Chondrocyte (in vitro differentiated cells): ENCODE measurements at regions not wholly inside any gene's neighbourhood (a gene's known extent, or its start where the extent isn't known, plus 50 kb on each side); places are given as distances from the start of the nearest gene placed in this dataset.

Source experiments
- DNase-seq: peaks from one replicate; pipeline ENCODE4 v3.0.0; 2021; ENCODE audit warnings: mixed read lengths, low spot score
- H3K27ac Mint-ChIP-seq: one replicate; pipeline ENCODE4 v1.8.0; 2021; ENCODE audit warnings: mild to moderate bottlenecking, moderate library complexity, mixed read lengths; ENCODE audit not compliant: unreplicated experiment
- H3K27me3 Mint-ChIP-seq: 2 replicates; pipeline ENCODE4 v1.8.0; 2021; ENCODE audit warnings: low read depth, mixed read lengths
- H3K36me3 Mint-ChIP-seq: 2 replicates; pipeline ENCODE4 v1.8.0; 2021; ENCODE audit warnings: low read depth, mixed read lengths
- H3K4me1 Mint-ChIP-seq: 2 replicates; pipeline ENCODE4 v1.8.0; 2021; ENCODE audit warnings: low read depth, mild to moderate bottlenecking, mixed read lengths
- H3K4me3 Mint-ChIP-seq: one replicate; pipeline ENCODE4 v1.8.0; 2021; ENCODE audit warnings: mild to moderate bottlenecking, moderate library complexity, mixed read lengths; ENCODE audit not compliant: unreplicated experiment
- H3K9me3 Mint-ChIP-seq: 2 replicates; pipeline ENCODE4 v1.8.0; 2021; ENCODE audit warnings: low read depth, mixed read lengths
- TF ChIP-seq, protein P1 (sequence below): fragments of 200-600 bp; sonication (generic); IDR thresholded peaks from 2 replicates; pipeline ENCODE4 v1.5.0; 2021; ENCODE audit warnings: antibody characterized with exemption, mild to moderate bottlenecking, moderate library complexity

- no peaks in the 10 kb centered on the region for H3K36me3 Mint-ChIP-seq
- no peaks in the 10 kb centered on the region for H3K4me1 Mint-ChIP-seq
- H3K27ac Mint-ChIP-seq: no peak overlapping the region
- H3K27me3 Mint-ChIP-seq: no peaks in the 10 kb centered on the region
- TF ChIP-seq, protein P1, sequence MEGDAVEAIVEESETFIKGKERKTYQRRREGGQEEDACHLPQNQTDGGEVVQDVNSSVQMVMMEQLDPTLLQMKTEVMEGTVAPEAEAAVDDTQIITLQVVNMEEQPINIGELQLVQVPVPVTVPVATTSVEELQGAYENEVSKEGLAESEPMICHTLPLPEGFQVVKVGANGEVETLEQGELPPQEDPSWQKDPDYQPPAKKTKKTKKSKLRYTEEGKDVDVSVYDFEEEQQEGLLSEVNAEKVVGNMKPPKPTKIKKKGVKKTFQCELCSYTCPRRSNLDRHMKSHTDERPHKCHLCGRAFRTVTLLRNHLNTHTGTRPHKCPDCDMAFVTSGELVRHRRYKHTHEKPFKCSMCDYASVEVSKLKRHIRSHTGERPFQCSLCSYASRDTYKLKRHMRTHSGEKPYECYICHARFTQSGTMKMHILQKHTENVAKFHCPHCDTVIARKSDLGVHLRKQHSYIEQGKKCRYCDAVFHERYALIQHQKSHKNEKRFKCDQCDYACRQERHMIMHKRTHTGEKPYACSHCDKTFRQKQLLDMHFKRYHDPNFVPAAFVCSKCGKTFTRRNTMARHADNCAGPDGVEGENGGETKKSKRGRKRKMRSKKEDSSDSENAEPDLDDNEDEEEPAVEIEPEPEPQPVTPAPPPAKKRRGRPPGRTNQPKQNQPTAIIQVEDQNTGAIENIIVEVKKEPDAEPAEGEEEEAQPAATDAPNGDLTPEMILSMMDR: no peak
- H3K4me3 Mint-ChIP-seq: no peak overlapping the region
- no peaks in the 10 kb centered on the region for H3K9me3 Mint-ChIP-seq
- no peak for DNase-seq
Measured at GRCh38 chr9:111110805-111111204, 72.5 kb upstream of the LPAR1 start.

DNA sequence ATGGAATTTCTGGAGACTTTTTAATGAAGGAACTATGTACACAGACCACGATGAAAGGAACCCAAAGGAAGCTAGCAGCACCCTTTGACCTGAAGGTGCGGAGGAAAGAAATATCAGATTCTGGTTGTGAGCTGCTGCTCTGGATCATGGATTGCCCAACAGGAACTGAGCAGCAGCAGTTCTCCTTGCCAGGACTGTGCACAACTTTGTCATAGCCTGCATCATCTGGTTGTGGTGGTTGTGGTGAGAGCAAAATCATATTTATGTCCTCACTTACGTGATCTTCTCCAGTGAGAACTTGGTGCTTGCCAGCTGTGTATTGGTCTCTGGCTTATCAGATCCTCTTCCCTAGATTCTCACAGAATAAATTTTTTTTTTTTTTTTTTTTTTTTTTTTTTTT, 70.7 kb upstream of the LPAR1 start:
- no peaks in the 10 kb centered on the region for H3K27me3 Mint-ChIP-seq
- H3K9me3 Mint-ChIP-seq: no peaks in the 10 kb centered on the region

GRCh38 chr9:111107141-111107540, 68.9 kb upstream of the LPAR1 start:
- DNase-seq: no peak
- no peak overlapping the region for H3K27ac Mint-ChIP-seq
- H3K4me3 Mint-ChIP-seq: no peak overlapping the region
- TF ChIP-seq, protein P1: no peak
- no peaks in the 10 kb centered on the region for H3K36me3 Mint-ChIP-seq
- H3K9me3 Mint-ChIP-seq: no peaks in the 10 kb centered on the region
- no peaks in the 10 kb centered on the region for H3K4me1 Mint-ChIP-seq
- no peaks in the 10 kb centered on the region for H3K27me3 Mint-ChIP-seq

More for the DNA sequence above, 70.7 kb upstream of the LPAR1 start:
- TF ChIP-seq, protein P1: no peak
- no peak overlapping the region for H3K27ac Mint-ChIP-seq
- H3K4me1 Mint-ChIP-seq: no peaks in the 10 kb centered on the region
- H3K36me3 Mint-ChIP-seq: no peaks in the 10 kb centered on the region
- H3K4me3 Mint-ChIP-seq: no peak overlapping the region
- DNase-seq: no peak

DNA sequence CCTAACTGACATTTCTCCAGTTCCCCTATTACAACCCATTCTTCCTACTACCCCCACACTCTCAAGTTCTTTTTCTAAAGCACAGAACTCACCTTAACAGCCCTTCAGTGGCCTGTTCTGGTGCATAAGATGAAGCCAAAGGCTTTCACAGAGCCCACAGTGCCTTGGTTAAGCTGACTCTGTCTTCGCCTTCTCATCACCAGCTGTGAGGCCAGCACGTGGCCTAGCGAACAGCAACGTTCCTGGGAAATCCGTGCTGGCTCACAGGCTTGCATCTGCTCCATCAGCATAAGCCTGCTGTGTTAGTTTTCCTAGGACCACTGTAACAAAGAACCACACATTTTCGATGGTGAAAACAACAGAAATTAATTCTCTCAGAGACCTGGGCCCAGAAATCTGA, 67.9 kb upstream of the LPAR1 start:
- Mint-ChIP-seq H3K36me3 (no peaks in the 10 kb centered on the region), H3K4me3 (no peak overlapping the region), H3K27ac (no peak overlapping the region), H3K9me3 (no peaks in the 10 kb centered on the region), H3K27me3 (no peaks in the 10 kb centered on the region), H3K4me1 (no peaks in the 10 kb centered on the region)
- DNase-seq: no peak
- TF ChIP-seq, protein P1: no peak

- H3K4me1 Mint-ChIP-seq: no peaks in the 10 kb centered on the region
- TF ChIP-seq, protein P1: no peak
- H3K27me3 Mint-ChIP-seq: no peaks in the 10 kb centered on the region
- DNase-seq: no peak
- no peak overlapping the region for H3K27ac Mint-ChIP-seq
- H3K4me3 Mint-ChIP-seq: no peak overlapping the region
- no peaks in the 10 kb centered on the region for H3K9me3 Mint-ChIP-seq
- H3K36me3 Mint-ChIP-seq: no peaks in the 10 kb centered on the region
Measured at GRCh38 chr9:111102793-111103464, 64.7 kb upstream of the LPAR1 start.
